H1 (cell line): ENCODE measurements at regions not wholly inside any gene's neighbourhood (a gene's known extent, or its start where the extent isn't known, plus 50 kb on each side); places are given as distances from the start of the nearest gene placed in this dataset.

Source experiments
- CTCF ChIA-PET: fragments of 300-600 bp; sonication (Branson Sonifier 250); formaldehyde crosslinking; loops from one replicate; lab custom pipeline; 2021; ENCODE audit not compliant: partially characterized antibody; lab: Charles Lee
- POLR2A ChIA-PET: fragments of 300-600 bp; sonication (Branson Sonifier 250); formaldehyde crosslinking; loops from one replicate; lab custom pipeline; 2021; ENCODE audit warnings: inconsistent platforms; ENCODE audit not compliant: partially characterized antibody; lab: Charles Lee
- DNase-seq, 2 experiments: peaks; one replicate each; pipeline versions ENCODE4 v3.0.0 to v3.0.0-alpha.2; 2010 to 2022; ENCODE audit warnings: low spot score in 2 of 2, low read depth in 1 of 2, mixed read lengths in 1 of 2
- FAIRE-seq: peaks from 2 replicates; lab custom pipeline; 2011; peaks lifted over from hg19 to GRCh38; lab: Jason Lieb, UNC
- H2AFZ ChIP-seq: 2 replicates; pipeline ENCODE4 v1.8.1; 2012; ENCODE audit warnings: low read length, inconsistent platforms
- H2AK5ac ChIP-seq: 2 replicates; pipeline ENCODE4 v1.6.1; 2013; ENCODE audit warnings: low read depth, low read length
- H2BK120ac ChIP-seq: replicated peaks from 2 replicates; pipeline ENCODE3; 2013; ENCODE audit warnings: low read depth, low read length, inconsistent platforms
- H2BK12ac ChIP-seq: 2 replicates; pipeline ENCODE4 v1.6.1; 2013; ENCODE audit warnings: low read depth, low read length
- H2BK15ac ChIP-seq: 2 replicates; pipeline ENCODE4 v1.6.1; 2013; ENCODE audit warnings: low read length
- H2BK20ac ChIP-seq: 2 replicates; pipeline ENCODE4 v1.6.1; 2013; ENCODE audit warnings: low read length
- H2BK5ac ChIP-seq: 2 replicates; pipeline ENCODE4 v1.6.1; 2013; ENCODE audit warnings: low read depth, low read length
- H3K14ac ChIP-seq: 2 replicates; pipeline ENCODE4 v1.6.1; 2013; ENCODE audit warnings: inconsistent platforms; ENCODE audit not compliant: insufficient read length
- H3K18ac ChIP-seq: 2 replicates; pipeline ENCODE4 v1.6.1; 2013; ENCODE audit warnings: low read length; ENCODE audit errors: extremely low read depth
- H3K23ac ChIP-seq: 2 replicates; pipeline ENCODE4 v1.6.1; 2013; ENCODE audit warnings: inconsistent platforms; ENCODE audit not compliant: insufficient read length
- H3K23me2 ChIP-seq: 2 replicates; pipeline ENCODE4 v1.6.1; 2013; ENCODE audit warnings: low read depth, low read length
- H3K27ac ChIP-seq: 2 replicates; pipeline ENCODE4 v1.6.1; 2011; ENCODE audit warnings: low read depth, low read length, inconsistent platforms
- H3K27me3 ChIP-seq, 4 experiments: replicated peaks in 1 of 4; 1 replicate in 1 of 4; 2 replicates in 3 of 4; pipeline versions ENCODE4 v1.6.1 to v1.8.1; 2011 to 2013; ENCODE audit warnings: low read length in 3 of 4, mild to moderate bottlenecking in 3 of 4, inconsistent platforms in 2 of 4, mixed read lengths in 2 of 4, moderate library complexity in 1 of 4; ENCODE audit not compliant: control insufficient read depth in 3 of 4, insufficient read depth in 3 of 4; ENCODE audit errors: extremely low read depth in 1 of 4
- H3K36me3 ChIP-seq, 4 experiments: 2 replicates each; pipeline versions ENCODE4 v1.6.1 to v1.8.1; 2011 to 2013; ENCODE audit warnings: mild to moderate bottlenecking in 4 of 4, low read length in 3 of 4, moderate library complexity in 2 of 4, control low read depth in 1 of 4, inconsistent platforms in 1 of 4; ENCODE audit not compliant: insufficient read depth in 4 of 4, control insufficient read depth in 2 of 4
- H3K4ac ChIP-seq: replicated peaks from 2 replicates; pipeline ENCODE3; 2013; ENCODE audit warnings: low read length, low read depth, mixed read lengths, inconsistent platforms; ENCODE audit not compliant: insufficient read length
- H3K4me1 ChIP-seq, 4 experiments: replicated peaks in 1 of 4; 1 replicate in 1 of 4; 2 replicates in 3 of 4; pipeline versions ENCODE4 v1.6.1 to v1.8.1; 2011 to 2013; ENCODE audit warnings: low read length in 3 of 4, inconsistent platforms in 2 of 4, mixed read lengths in 1 of 4; ENCODE audit not compliant: insufficient read depth in 4 of 4, control insufficient read depth in 3 of 4
- H3K4me2 ChIP-seq, 2 experiments: 2 replicates each; pipeline versions ENCODE4 v1.6.1 to v1.8.1; 2011 to 2013; ENCODE audit warnings: low read depth in 2 of 2, low read length in 2 of 2, control low read depth in 1 of 2, inconsistent platforms in 1 of 2, mild to moderate bottlenecking in 1 of 2; ENCODE audit not compliant: insufficient read depth in 1 of 2
- H3K4me3 ChIP-seq, 4 experiments: fragments of 200-600, 300-600 bp in 1 of 4; sonication (generic), shearing (Covaris generic), sonication (Bioruptor Twin) in 1 of 4; 2 replicates each; pipeline versions ENCODE4 v1.5.1 to v1.8.1; 2011 to 2016; ENCODE audit warnings: low read length in 4 of 4, low read depth in 3 of 4, control low read depth in 2 of 4, inconsistent platforms in 2 of 4, mild to moderate bottlenecking in 2 of 4, mixed read lengths in 1 of 4, moderate library complexity in 1 of 4; ENCODE audit not compliant: insufficient read depth in 2 of 4; ENCODE audit errors: extremely low read depth in 1 of 4
- H3K56ac ChIP-seq: replicated peaks from 2 replicates; pipeline ENCODE3; 2013; ENCODE audit warnings: low read depth, mild to moderate bottlenecking, mixed read lengths, low read length, inconsistent platforms; ENCODE audit not compliant: insufficient read length
- H3K79me1 ChIP-seq: 2 replicates; pipeline ENCODE4 v1.6.1; 2013; ENCODE audit warnings: low read depth, low read length, control low read depth
- H3K79me2 ChIP-seq, 2 experiments: 2 replicates each; pipeline versions ENCODE4 v1.6.1 to v1.8.1; 2012 to 2013; ENCODE audit warnings: low read length in 2 of 2, mild to moderate bottlenecking in 2 of 2, inconsistent platforms in 1 of 2; ENCODE audit not compliant: insufficient read depth in 2 of 2, control insufficient read depth in 1 of 2
- H3K9ac ChIP-seq, 4 experiments: replicated peaks in 1 of 4; 1 replicate in 1 of 4; 2 replicates in 3 of 4; pipeline versions ENCODE4 v1.6.1 to v1.8.1; 2011 to 2013; ENCODE audit warnings: low read depth in 3 of 4, low read length in 3 of 4, control low read depth in 2 of 4, mild to moderate bottlenecking in 2 of 4, moderate library complexity in 2 of 4, inconsistent platforms in 1 of 4; ENCODE audit errors: extremely low read depth in 1 of 4
- H3K9me3 ChIP-seq, 2 experiments: 2 replicates each; pipeline versions ENCODE4 v1.6.1 to v1.8.1; 2012 to 2013; ENCODE audit warnings: mild to moderate bottlenecking in 2 of 2, moderate library complexity in 2 of 2, control low read depth in 1 of 2, inconsistent platforms in 1 of 2, low read depth in 1 of 2, low read length in 1 of 2, mixed read lengths in 1 of 2; ENCODE audit not compliant: insufficient read depth in 2 of 2
- H4K20me1 ChIP-seq, 2 experiments: replicated peaks in 1 of 2; 2 replicates each; pipeline versions ENCODE3 to v1.8.1; 2011 to 2013; ENCODE audit warnings: inconsistent platforms in 2 of 2, low read length in 2 of 2, mild to moderate bottlenecking in 1 of 2; ENCODE audit not compliant: insufficient read depth in 2 of 2, control insufficient read depth in 1 of 2
- H4K5ac ChIP-seq: 2 replicates; pipeline ENCODE4 v1.6.1; 2013; ENCODE audit warnings: low read length, low read depth, mixed read lengths, inconsistent platforms; ENCODE audit not compliant: insufficient read length
- H4K8ac ChIP-seq: 2 replicates; pipeline ENCODE4 v1.8.0; 2013; ENCODE audit warnings: mild to moderate bottlenecking, moderate library complexity, low read length, inconsistent platforms; ENCODE audit not compliant: insufficient read depth; ENCODE audit errors: extremely low read depth
- H4K91ac ChIP-seq: replicated peaks from 2 replicates; pipeline ENCODE3; 2013; ENCODE audit warnings: low read length, mixed read lengths, inconsistent platforms; ENCODE audit not compliant: insufficient read length
- KDM4A ChIP-seq: IDR thresholded peaks from one replicate; pipeline ENCODE4 v1.7.1; 2012; ENCODE audit warnings: low read depth, mild to moderate bottlenecking, moderate library complexity, low read length, inconsistent platforms; ENCODE audit not compliant: severe bottlenecking
- NANOG ChIP-seq: IDR thresholded peaks from 2 replicates; pipeline ENCODE4 v1.6.1; 2011; ENCODE audit warnings: low read length, low read depth, mild to moderate bottlenecking, inconsistent platforms; ENCODE audit not compliant: insufficient read depth, poor library complexity, severe bottlenecking
- RBBP5 ChIP-seq: IDR thresholded peaks from 2 replicates; pipeline ENCODE4 v1.7.1; 2012; ENCODE audit warnings: low read depth, mild to moderate bottlenecking, inconsistent platforms, low read length, moderate library complexity, borderline replicate concordance
- ZNF274 ChIP-seq: IDR thresholded peaks from 2 replicates; pipeline ENCODE4 v1.7.0; 2012; ENCODE audit warnings: low read length, borderline replicate concordance; ENCODE audit errors: extremely low read depth
- WGBS, 2 experiments: shearing (Covaris generic) in 1 of 2; methylation state at CpG; one replicate each; pipeline versions ENCODE4 v1.1.6 to v1.1.7; 2013 to 2015; ENCODE audit warnings: low lambda C conversion rate in 2 of 2, mixed read lengths in 2 of 2, inconsistent platforms in 1 of 2, low coverage in 1 of 2, missing lambda C conversion rate in 1 of 2; ENCODE audit not compliant: insufficient replicate concordance in 2 of 2, insufficient coverage in 1 of 2, insufficient read length in 1 of 2; ENCODE audit errors: extremely low coverage in 1 of 2, missing lambda C conversion rate in 1 of 2; 5-methylcytosine and 5-hydroxymethylcytosine counted together

DNA sequence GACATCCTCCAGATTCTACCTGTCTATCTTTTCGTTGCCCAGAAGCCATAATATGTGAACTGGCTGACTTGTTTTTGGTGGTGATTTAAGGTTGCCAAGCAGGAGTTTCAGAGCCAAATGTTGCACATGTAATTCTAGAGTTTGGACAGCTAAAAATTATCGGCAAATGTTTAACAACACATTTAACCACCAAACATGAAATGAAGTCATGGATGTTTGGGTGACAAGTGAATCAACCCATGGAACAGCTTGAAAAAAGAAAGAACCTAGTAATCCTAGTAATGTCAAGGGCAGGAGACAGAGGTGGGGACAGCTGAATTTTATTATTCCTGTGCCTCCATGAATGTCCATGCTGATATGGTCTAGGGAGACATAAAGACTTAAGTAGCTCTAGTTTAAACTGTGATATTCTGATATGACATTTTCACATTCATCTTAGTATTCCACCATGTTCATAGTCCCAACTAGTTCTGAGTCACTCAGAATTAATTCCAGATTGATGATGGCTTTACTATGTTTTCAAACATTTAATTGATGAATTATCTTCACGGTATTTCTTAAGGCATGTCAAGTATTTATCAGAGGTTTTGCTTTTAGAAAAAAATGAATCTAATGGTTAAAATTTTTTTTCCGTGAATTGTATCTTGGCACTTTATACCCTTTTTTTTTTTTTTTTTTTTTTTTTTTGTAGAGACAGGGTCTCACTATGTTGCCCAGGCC, 101.7 kb downstream of the SOCS6 start:
- FAIRE-seq (no peak), DNase-seq (no peak)
- H3K79me2 ChIP-seq: no peaks in the 10 kb centered on the region
- H3K18ac ChIP-seq: no peak overlapping the region
- no peak overlapping the region for H3K4me2 ChIP-seq
- ChIA-PET CTCF (interaction anchor here (0.6 kb wide), 1 partner anchor 163 kb away, joined by 3 read pairs; no protein-coding TSS in a partner anchor), POLR2A (no interaction called here)
- no peak overlapping the region for H2AK5ac ChIP-seq
- TF ChIP-seq ZNF274 (no peak), NANOG (no peak), KDM4A (no peak), RBBP5 (no peak)
- H3K79me1 ChIP-seq: no peaks in the 10 kb centered on the region
- H3K27ac ChIP-seq: no peak overlapping the region
- no peak overlapping the region for H2BK12ac ChIP-seq
- H2BK20ac ChIP-seq: no peak overlapping the region
- H3K4me1 ChIP-seq: no peaks in the 10 kb centered on the region
- H2BK15ac ChIP-seq: no peak overlapping the region
- no peaks in the 10 kb centered on the region for H3K23me2 ChIP-seq
- no peaks in the 10 kb centered on the region for H4K20me1 ChIP-seq
- H4K91ac ChIP-seq: no peak overlapping the region
- no peak overlapping the region for H3K4ac ChIP-seq
- no peak overlapping the region for H2BK5ac ChIP-seq
- no peak overlapping the region for H4K5ac ChIP-seq
- no peak overlapping the region for H3K4me3 ChIP-seq
- no peak overlapping the region for H3K23ac ChIP-seq
- H4K8ac ChIP-seq: no peak overlapping the region
- no peaks in the 10 kb centered on the region for H3K36me3 ChIP-seq
- H2AFZ ChIP-seq: no peak overlapping the region
- H3K9me3 ChIP-seq: no peaks in the 10 kb centered on the region
- no peak overlapping the region for H3K9ac ChIP-seq
- WGBS, 2 experiments: 77% methylated on average over 4 of the region's 4 CpGs; no CpG with 5 or more reads in 1 of the 2 experiments
- H3K14ac ChIP-seq: no peak overlapping the region
- H3K27me3 ChIP-seq: no peaks in the 10 kb centered on the region
- no peak overlapping the region for H3K56ac ChIP-seq
- no peak overlapping the region for H2BK120ac ChIP-seq
